ENCODE measurements at regions not wholly inside any gene's neighbourhood (a gene's known extent, or its start where the extent isn't known, plus 50 kb on each side); places are given as distances from the start of the nearest gene placed in this dataset.

DNA sequence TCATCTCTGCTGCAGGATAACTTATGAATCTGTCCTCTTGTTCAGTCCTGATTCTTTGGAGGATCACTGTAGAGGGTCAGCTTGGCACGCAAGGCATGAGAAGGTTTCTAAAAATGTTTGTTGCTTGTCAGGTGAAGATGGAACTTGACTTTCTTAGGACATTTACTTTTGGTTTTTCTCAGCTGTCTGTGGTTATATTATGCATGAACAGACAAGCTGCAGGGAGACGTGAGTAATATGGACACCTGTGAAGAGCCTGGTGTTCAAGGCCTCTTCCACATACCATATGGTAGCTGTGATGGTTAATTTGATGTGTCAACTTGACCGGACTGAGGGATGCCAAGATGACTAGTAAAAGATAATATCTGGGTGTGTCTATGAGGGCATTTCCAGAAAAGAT lies 270.2 kb upstream of the CPHXL start:
- in situ Hi-C loops (cut with MboI; ENCODE audit: low sequenced_read_pairs): no loop called here
- no peak overlapping the region for H2BK20ac ChIP-seq (ENCODE audit: low read depth, low read length)
- TF ChIP-seq MXI1 (IDR thresholded peaks at IDR 0.05; ENCODE audit: borderline replicate concordance, low read depth, low read length) (no peak), BHLHE40 (IDR thresholded peaks at IDR 0.05; ENCODE audit: low read depth, low read length) (no peak), ELK1 (IDR thresholded peaks at IDR 0.05; ENCODE audit: borderline replicate concordance, low read depth, low read length) (no peak), CEBPB (IDR thresholded peaks at IDR 0.05; ENCODE audit: low read depth, low read length) (no peak), CHD1 (IDR thresholded peaks at IDR 0.05; ENCODE audit: low read depth, low read length) (no peak), FOS (IDR thresholded peaks at IDR 0.05; ENCODE audit: low read depth, low read length) (no peak), MAFK (IDR thresholded peaks at IDR 0.05; ENCODE audit: low read depth, low read length) (no peak), NFE2L2 (IDR thresholded peaks at IDR 0.05; ENCODE audit: low read depth, low read length) (no peak), RCOR1 (IDR thresholded peaks at IDR 0.05; ENCODE audit: insufficient replicate concordance, low read length) (no peak), POLR2A (IDR thresholded peaks at IDR 0.05; ENCODE audit: low read depth, low read length) (no peak), RFX5 (IDR thresholded peaks at IDR 0.05; ENCODE audit: low read depth, low read length) (no peak), MAZ (IDR thresholded peaks at IDR 0.05; ENCODE audit: borderline replicate concordance, low read depth, low read length) (no peak), RAD21 (IDR thresholded peaks at IDR 0.05; ENCODE audit: low read length) (no peak), SMC3 (IDR thresholded peaks at IDR 0.05; ENCODE audit: low read depth, low read length) (no peak)
- TF ChIP-seq, protein P1, sequence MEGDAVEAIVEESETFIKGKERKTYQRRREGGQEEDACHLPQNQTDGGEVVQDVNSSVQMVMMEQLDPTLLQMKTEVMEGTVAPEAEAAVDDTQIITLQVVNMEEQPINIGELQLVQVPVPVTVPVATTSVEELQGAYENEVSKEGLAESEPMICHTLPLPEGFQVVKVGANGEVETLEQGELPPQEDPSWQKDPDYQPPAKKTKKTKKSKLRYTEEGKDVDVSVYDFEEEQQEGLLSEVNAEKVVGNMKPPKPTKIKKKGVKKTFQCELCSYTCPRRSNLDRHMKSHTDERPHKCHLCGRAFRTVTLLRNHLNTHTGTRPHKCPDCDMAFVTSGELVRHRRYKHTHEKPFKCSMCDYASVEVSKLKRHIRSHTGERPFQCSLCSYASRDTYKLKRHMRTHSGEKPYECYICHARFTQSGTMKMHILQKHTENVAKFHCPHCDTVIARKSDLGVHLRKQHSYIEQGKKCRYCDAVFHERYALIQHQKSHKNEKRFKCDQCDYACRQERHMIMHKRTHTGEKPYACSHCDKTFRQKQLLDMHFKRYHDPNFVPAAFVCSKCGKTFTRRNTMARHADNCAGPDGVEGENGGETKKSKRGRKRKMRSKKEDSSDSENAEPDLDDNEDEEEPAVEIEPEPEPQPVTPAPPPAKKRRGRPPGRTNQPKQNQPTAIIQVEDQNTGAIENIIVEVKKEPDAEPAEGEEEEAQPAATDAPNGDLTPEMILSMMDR (conservative IDR thresholded peaks at IDR 0.05; ENCODE audit: low read depth, low read length): no peak
- TF ChIP-seq, protein P2, sequence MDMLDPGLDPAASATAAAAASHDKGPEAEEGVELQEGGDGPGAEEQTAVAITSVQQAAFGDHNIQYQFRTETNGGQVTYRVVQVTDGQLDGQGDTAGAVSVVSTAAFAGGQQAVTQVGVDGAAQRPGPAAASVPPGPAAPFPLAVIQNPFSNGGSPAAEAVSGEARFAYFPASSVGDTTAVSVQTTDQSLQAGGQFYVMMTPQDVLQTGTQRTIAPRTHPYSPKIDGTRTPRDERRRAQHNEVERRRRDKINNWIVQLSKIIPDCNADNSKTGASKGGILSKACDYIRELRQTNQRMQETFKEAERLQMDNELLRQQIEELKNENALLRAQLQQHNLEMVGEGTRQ (IDR thresholded peaks at IDR 0.05; ENCODE audit: low read depth, low read length): no peak
- H3K56ac ChIP-seq (ENCODE audit: extremely low read depth, insufficient read depth, low read length): no peak overlapping the region
- no peak overlapping the region for H2BK15ac ChIP-seq (ENCODE audit: low read depth, low read length)
- H2AFZ ChIP-seq (replicated peaks; ENCODE audit: low read length, poor library complexity): no peak overlapping the region
- WGBS, 2 experiments (ENCODE audit: extremely low coverage in 2 of 2, insufficient read length in 1 of 2): no CpG with 5 or more reads among the region's 3 CpGs
- H3K4me1 ChIP-seq (ENCODE audit: control insufficient read depth, insufficient read depth, low read length): no peaks in the 10 kb centered on the region
- H2AK5ac ChIP-seq (ENCODE audit: low read depth, low read length): no peak overlapping the region
- H4K91ac ChIP-seq (ENCODE audit: insufficient read depth, low read depth, low read length): no peak overlapping the region
- no peaks in the 10 kb centered on the region; the same call in 1 of the 2 replicates for H4K20me1 ChIP-seq (ENCODE audit: insufficient read depth, low read length)
- DNase-seq: no peak
- no peak overlapping the region for H3K27ac ChIP-seq (ENCODE audit: insufficient read depth, low read length)
- H3K18ac ChIP-seq (ENCODE audit: low read depth, low read length): no peak overlapping the region
- CTCF ChIA-PET: no interaction called here
- H2BK120ac ChIP-seq (ENCODE audit: low read depth, low read length): no peak overlapping the region
- no peak overlapping the region for H3K9ac ChIP-seq (ENCODE audit: low read depth, low read length)
- no peaks in the 10 kb centered on the region for H3K79me1 ChIP-seq (ENCODE audit: low read depth in 1 of 2, low read length in 2 of 2)
- H3K4ac ChIP-seq (ENCODE audit: low read depth, low read length): no peak overlapping the region
- H3K14ac ChIP-seq (replicated peaks; ENCODE audit: low read depth, low read length): no peak overlapping the region
- no peak overlapping the region for H3K4me2 ChIP-seq (ENCODE audit: low read depth, low read length)
- dilution Hi-C loops (cut with HindIII; ENCODE audit: low sequenced_read_pairs, unreplicated experiment): no loop called here
- POLR2A ChIA-PET (ENCODE audit: unreplicated experiment): no interaction called here
- H3K27me3 ChIP-seq (ENCODE audit: control insufficient read depth, insufficient read depth, low read length): no peaks in the 10 kb centered on the region
- no peaks in the 10 kb centered on the region for H3K36me3 ChIP-seq (ENCODE audit: control insufficient read depth, insufficient read depth, low read length)
- intact Hi-C loops (cut with micrococcal nuclease): no loop called here
- H2BK5ac ChIP-seq (ENCODE audit: low read depth, low read length, poor library complexity, severe bottlenecking): no peak overlapping the region
- BruUV-seq (replicated peaks): no TSS peak
- no peak overlapping the region for H4K5ac ChIP-seq (ENCODE audit: low read depth, low read length)
- H3K4me3 ChIP-seq (ENCODE audit: insufficient read depth, low read depth, low read length): no peak overlapping the region
- H4K8ac ChIP-seq (ENCODE audit: low read depth in 2 of 2, low read length in 2 of 2): no peak overlapping the region
- H3K9me1 ChIP-seq (ENCODE audit: insufficient read depth, low read length): no peaks in the 10 kb centered on the region
- no peak overlapping the region for H3K23ac ChIP-seq (ENCODE audit: low read depth, low read length)
- no peak overlapping the region for H2AK9ac ChIP-seq (replicated peaks; ENCODE audit: low read depth, low read length, poor library complexity)
- ATAC-seq (ENCODE audit: low read depth): no peak
- peaks cover 2% of the 10 kb centered on the region; the same call in 1 of the 2 replicates for H3K9me3 ChIP-seq (ENCODE audit: control insufficient read depth, insufficient read depth, low read length)

Data from IMR-90 (cell line).